Esophagus muscularis mucosa (tissue), 4 donors: ENCODE measurements at regions not wholly inside any gene's neighbourhood (a gene's known extent, or its start where the extent isn't known, plus 50 kb on each side); places are given as distances from the start of the nearest gene placed in this dataset.

Source experiments
- EP300 ChIP-seq: sonication (generic); formaldehyde crosslinking; IDR thresholded peaks from one replicate; pipeline ENCODE4 v1.6.1; 2017; ENCODE audit warnings: antibody characterized with exemption
- POLR2A ChIP-seq: fragments of 450-650 bp; IDR thresholded peaks from one replicate; pipeline ENCODE4 v1.6.1; 2017; ENCODE audit warnings: antibody characterized with exemption, moderate library complexity, mild to moderate bottlenecking, low read depth
- POLR2AphosphoS5 ChIP-seq, 2 donors: sonication (generic); formaldehyde crosslinking; IDR thresholded peaks; one replicate each; pipeline ENCODE4 v1.6.1; 2017; ENCODE audit warnings: antibody characterized with exemption in 2 of 2
- TF ChIP-seq, protein P1 (sequence below), 3 experiments: fragments of 200-600 bp in 2 of 3; fragments of 450-650 bp in 1 of 3; sonication (generic) in 2 of 3; IDR thresholded peaks; one replicate each; pipeline ENCODE4 v1.5.1; 2017 to 2019; ENCODE audit warnings: antibody characterized with exemption in 3 of 3, mild to moderate bottlenecking in 2 of 3, moderate library complexity in 1 of 3

- TF ChIP-seq EP300 (no peak), POLR2A (no peak), POLR2AphosphoS5 (IDR thresholded peaks at IDR 0.05) (no peak)
- TF ChIP-seq, protein P1, sequence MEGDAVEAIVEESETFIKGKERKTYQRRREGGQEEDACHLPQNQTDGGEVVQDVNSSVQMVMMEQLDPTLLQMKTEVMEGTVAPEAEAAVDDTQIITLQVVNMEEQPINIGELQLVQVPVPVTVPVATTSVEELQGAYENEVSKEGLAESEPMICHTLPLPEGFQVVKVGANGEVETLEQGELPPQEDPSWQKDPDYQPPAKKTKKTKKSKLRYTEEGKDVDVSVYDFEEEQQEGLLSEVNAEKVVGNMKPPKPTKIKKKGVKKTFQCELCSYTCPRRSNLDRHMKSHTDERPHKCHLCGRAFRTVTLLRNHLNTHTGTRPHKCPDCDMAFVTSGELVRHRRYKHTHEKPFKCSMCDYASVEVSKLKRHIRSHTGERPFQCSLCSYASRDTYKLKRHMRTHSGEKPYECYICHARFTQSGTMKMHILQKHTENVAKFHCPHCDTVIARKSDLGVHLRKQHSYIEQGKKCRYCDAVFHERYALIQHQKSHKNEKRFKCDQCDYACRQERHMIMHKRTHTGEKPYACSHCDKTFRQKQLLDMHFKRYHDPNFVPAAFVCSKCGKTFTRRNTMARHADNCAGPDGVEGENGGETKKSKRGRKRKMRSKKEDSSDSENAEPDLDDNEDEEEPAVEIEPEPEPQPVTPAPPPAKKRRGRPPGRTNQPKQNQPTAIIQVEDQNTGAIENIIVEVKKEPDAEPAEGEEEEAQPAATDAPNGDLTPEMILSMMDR (IDR thresholded peaks at IDR 0.05), result no peak
These were observed 168.3 kb downstream of the UXS1 start for GRCh38 chr2:106025796-106026195.
